GM23338 (cell line): ENCODE measurements at regions not wholly inside any gene's neighbourhood (a gene's known extent, or its start where the extent isn't known, plus 50 kb on each side); places are given as distances from the start of the nearest gene placed in this dataset.

Experiments used
- ATAC-seq: fragments of 200-7000 bp; cut with Tn5 transposase; 3 replicates; pipeline ENCODE4 v1.9.1; 2020
- DNase-seq: peaks from one replicate; pipeline ENCODE4 v3.0.0-alpha.2; 2015; ENCODE audit warnings: low spot score
- H2AFZ ChIP-seq: fragments of 200-600 bp; sonication (generic); 2 replicates; pipeline ENCODE4 v1.8.0; 2016; ENCODE audit warnings: antibody characterized with exemption, mild to moderate bottlenecking, moderate library complexity
- H3F3A ChIP-seq: fragments of 200-600 bp; sonication (generic); replicated peaks from 2 replicates; pipeline ENCODE4 v1.8.0; 2017; ENCODE audit warnings: antibody characterized with exemption, mixed run types, low read depth
- H3K27ac ChIP-seq: fragments of 200-600 bp; sonication (generic); 2 replicates; pipeline ENCODE4 v1.6.1; 2016; ENCODE audit warnings: low read depth
- H3K27me3 ChIP-seq: fragments of 200-600 bp; sonication (generic); 2 replicates; pipeline ENCODE4 v1.8.0; 2016; ENCODE audit warnings: mild to moderate bottlenecking, mixed run types, moderate library complexity; ENCODE audit not compliant: insufficient read depth
- H3K36me3 ChIP-seq: fragments of 200-600 bp; sonication (generic); 2 replicates; pipeline ENCODE4 v1.8.0; 2016; ENCODE audit warnings: mild to moderate bottlenecking; ENCODE audit not compliant: insufficient read depth
- H3K4me1 ChIP-seq: fragments of 200-600 bp; sonication (generic); 2 replicates; pipeline ENCODE4 v1.8.0; 2016; ENCODE audit warnings: mild to moderate bottlenecking, moderate library complexity; ENCODE audit not compliant: insufficient read depth
- H3K4me2 ChIP-seq: fragments of 200-600 bp; sonication (generic); 2 replicates; pipeline ENCODE4 v1.7.1; 2017; ENCODE audit warnings: mixed run types
- H3K4me3 ChIP-seq: fragments of 200-600 bp; sonication (generic); 2 replicates; pipeline ENCODE4 v1.6.1; 2016; ENCODE audit warnings: mixed run types
- H3K79me2 ChIP-seq: fragments of 200-600 bp; sonication (generic); replicated peaks from 2 replicates; pipeline ENCODE4 v1.8.0; 2017; ENCODE audit warnings: mild to moderate bottlenecking; ENCODE audit not compliant: insufficient read depth
- H3K9me2 ChIP-seq: fragments of 200-600 bp; sonication (generic); 2 replicates; pipeline ENCODE4 v1.8.0; 2017; ENCODE audit not compliant: insufficient read depth
- H4K20me1 ChIP-seq: fragments of 200-600 bp; sonication (generic); replicated peaks from 2 replicates; pipeline ENCODE4 v1.8.0; 2017; ENCODE audit warnings: mild to moderate bottlenecking; ENCODE audit not compliant: insufficient read depth
- H3K27ac Mint-ChIP-seq: 2 replicates; pipeline ENCODE4 v1.8.0; 2020; ENCODE audit warnings: inconsistent platforms, mild to moderate bottlenecking, moderate library complexity, mixed read lengths
- H3K27me3 Mint-ChIP-seq: 3 replicates; pipeline ENCODE4 v1.8.0; 2022; ENCODE audit warnings: low read depth, mild to moderate bottlenecking, moderate library complexity, mixed read lengths, inconsistent platforms; ENCODE audit not compliant: insufficient read depth, poor library complexity
- H3K36me3 Mint-ChIP-seq: 3 replicates; pipeline ENCODE4 v1.8.0; 2021; ENCODE audit warnings: low read depth, mild to moderate bottlenecking, inconsistent platforms, moderate library complexity, mixed read lengths
- H3K4me1 Mint-ChIP-seq: 3 replicates; pipeline ENCODE4 v1.8.0; 2020; ENCODE audit warnings: mild to moderate bottlenecking, inconsistent platforms, mixed read lengths
- H3K4me3 Mint-ChIP-seq: 3 replicates; pipeline ENCODE4 v1.8.0; 2021; ENCODE audit warnings: moderate library complexity, mild to moderate bottlenecking, inconsistent platforms, mixed read lengths
- H3K9me3 Mint-ChIP-seq: 3 replicates; pipeline ENCODE4 v1.8.0; 2020; ENCODE audit warnings: moderate library complexity, mild to moderate bottlenecking, inconsistent platforms, mixed read lengths
- CREB1 ChIP-seq: fragments of 250-450 bp; sonication (Bioruptor Pico); IDR thresholded peaks from 2 replicates; pipeline ENCODE4 v1.5.0; 2020; ENCODE audit warnings: low read depth, mild to moderate bottlenecking, moderate library complexity
- CTCF ChIP-seq, 2 experiments: fragments of 200-600 bp in 1 of 2; sonication (generic) in 1 of 2; conservative IDR thresholded peaks; 2 replicates each; pipeline versions ENCODE4 v1.5.1 to v1.6.1; 2016 to 2017; ENCODE audit warnings: antibody characterized with exemption in 2 of 2, low read depth in 2 of 2, mild to moderate bottlenecking in 2 of 2, moderate library complexity in 1 of 2
- ETS1 ChIP-seq: IDR thresholded peaks from 2 replicates; pipeline ENCODE4 v1.6.1; 2016; ENCODE audit warnings: antibody characterized with exemption
- EZH2 ChIP-seq: fragments of 200-600 bp; sonication (generic); IDR thresholded peaks from one replicate; pipeline ENCODE4 v1.8.0; 2017; ENCODE audit warnings: antibody characterized with exemption, mild to moderate bottlenecking, low read depth; ENCODE audit not compliant: unreplicated experiment
- EZH2phosphoT487 ChIP-seq: fragments of 200-600 bp; sonication (generic); IDR thresholded peaks from one replicate; pipeline ENCODE4 v1.8.1; 2018; ENCODE audit warnings: antibody characterized with exemption; ENCODE audit not compliant: unreplicated experiment
- JUNB ChIP-seq: IDR thresholded peaks from one replicate; pipeline ENCODE4 v1.6.1; 2016; ENCODE audit warnings: antibody characterized with exemption; ENCODE audit not compliant: unreplicated experiment
- NANOG ChIP-seq: IDR thresholded peaks from 2 replicates; pipeline ENCODE4 v1.6.1; 2016; ENCODE audit warnings: antibody characterized with exemption, borderline replicate concordance
- POLR2AphosphoS5 ChIP-seq: IDR thresholded peaks from 2 replicates; pipeline ENCODE4 v1.6.1; 2016; ENCODE audit warnings: antibody characterized with exemption, low read depth
- REST ChIP-seq: IDR thresholded peaks from one replicate; pipeline ENCODE4 v1.6.1; 2018; ENCODE audit warnings: antibody characterized with exemption; ENCODE audit not compliant: unreplicated experiment
- STAT1 ChIP-seq: IDR thresholded peaks from one replicate; pipeline ENCODE4 v1.6.1; 2016; ENCODE audit warnings: antibody characterized with exemption; ENCODE audit not compliant: unreplicated experiment
- ZNF114 ChIP-seq: fragments of 250-450 bp; sonication (Bioruptor Pico); IDR thresholded peaks from 2 replicates; pipeline ENCODE4 v1.5.0; 2020; ENCODE audit warnings: mild to moderate bottlenecking, moderate library complexity
- ZNF331 ChIP-seq: fragments of 250-450 bp; sonication (Bioruptor Pico); IDR thresholded peaks from 2 replicates; pipeline ENCODE4 v1.5.0; 2020; ENCODE audit warnings: low read depth, mild to moderate bottlenecking, moderate library complexity
- ZNF462 ChIP-seq: fragments of 250-450 bp; sonication (Bioruptor Pico); IDR thresholded peaks from 2 replicates; pipeline ENCODE4 v1.5.0; 2020; ENCODE audit warnings: mild to moderate bottlenecking, moderate library complexity

GRCh38 chr1:79207786-79208185 is 201.3 kb upstream of the ADGRL4 start:
- Mint-ChIP-seq H3K27me3 (no peaks in the 10 kb centered on the region), H3K4me3 (no peak overlapping the region), H3K9me3 (no peaks in the 10 kb centered on the region), H3K27ac (no peak overlapping the region), H3K4me1 (no peaks in the 10 kb centered on the region), H3K36me3 (no peaks in the 10 kb centered on the region)
- no peak overlapping the region for H2AFZ ChIP-seq
- no peaks in the 10 kb centered on the region; the same call in 1 of the 2 replicates for H3K9me2 ChIP-seq
- no peaks in the 10 kb centered on the region for H4K20me1 ChIP-seq
- TF ChIP-seq NANOG: no peak
- TF ChIP-seq POLR2AphosphoS5: no peak
- TF ChIP-seq CTCF (conservative IDR thresholded peaks at IDR 0.05; ENCODE audit: low read depth in 2 of 2): no peak
- no peak for TF ChIP-seq ZNF114 (CRISPR knock-in tag)
- TF ChIP-seq EZH2: no peak
- TF ChIP-seq JUNB: no peak
- no peak for TF ChIP-seq REST
- TF ChIP-seq CREB1: no peak
- no peak for TF ChIP-seq ZNF331
- no peak for TF ChIP-seq STAT1
- TF ChIP-seq EZH2phosphoT487: no peak
- TF ChIP-seq ZNF462 (CRISPR knock-in tag): no peak
- TF ChIP-seq ETS1: no peak
- H3K4me3 ChIP-seq: no peak overlapping the region
- DNase-seq (no peak), ATAC-seq (no peak)
- H3K4me1 ChIP-seq: no peaks in the 10 kb centered on the region
- H3K4me2 ChIP-seq: no peak overlapping the region
- H3K27me3 ChIP-seq: no peaks in the 10 kb centered on the region
- no peak overlapping the region for H3K27ac ChIP-seq
- no peaks in the 10 kb centered on the region for H3F3A ChIP-seq
- no peaks in the 10 kb centered on the region for H3K36me3 ChIP-seq
- H3K79me2 ChIP-seq: no peaks in the 10 kb centered on the region
